ENCODE measurements at regions not wholly inside any gene's neighbourhood (a gene's known extent, or its start where the extent isn't known, plus 50 kb on each side); places are given as distances from the start of the nearest gene placed in this dataset.

DNA sequence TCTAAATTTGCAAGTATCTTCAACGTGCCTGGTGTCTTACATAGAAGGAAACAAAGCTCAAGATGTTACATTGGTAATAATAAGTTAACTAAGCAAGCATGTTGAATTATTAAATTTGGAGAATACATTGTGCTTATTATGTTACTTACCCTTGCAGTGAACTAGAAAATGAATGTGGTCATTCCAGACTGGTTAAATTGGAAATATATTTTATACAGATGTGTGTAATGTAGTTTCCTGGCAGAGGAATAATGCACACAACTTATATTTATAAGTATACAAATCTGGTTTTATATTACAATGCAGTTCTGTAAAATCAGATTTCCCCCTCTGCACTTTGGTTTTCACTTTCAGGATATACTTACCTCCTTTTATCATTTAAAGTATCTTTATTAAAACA lies 159.9 kb upstream of the SLIT2 start:
- TF ChIP-seq, protein P1, sequence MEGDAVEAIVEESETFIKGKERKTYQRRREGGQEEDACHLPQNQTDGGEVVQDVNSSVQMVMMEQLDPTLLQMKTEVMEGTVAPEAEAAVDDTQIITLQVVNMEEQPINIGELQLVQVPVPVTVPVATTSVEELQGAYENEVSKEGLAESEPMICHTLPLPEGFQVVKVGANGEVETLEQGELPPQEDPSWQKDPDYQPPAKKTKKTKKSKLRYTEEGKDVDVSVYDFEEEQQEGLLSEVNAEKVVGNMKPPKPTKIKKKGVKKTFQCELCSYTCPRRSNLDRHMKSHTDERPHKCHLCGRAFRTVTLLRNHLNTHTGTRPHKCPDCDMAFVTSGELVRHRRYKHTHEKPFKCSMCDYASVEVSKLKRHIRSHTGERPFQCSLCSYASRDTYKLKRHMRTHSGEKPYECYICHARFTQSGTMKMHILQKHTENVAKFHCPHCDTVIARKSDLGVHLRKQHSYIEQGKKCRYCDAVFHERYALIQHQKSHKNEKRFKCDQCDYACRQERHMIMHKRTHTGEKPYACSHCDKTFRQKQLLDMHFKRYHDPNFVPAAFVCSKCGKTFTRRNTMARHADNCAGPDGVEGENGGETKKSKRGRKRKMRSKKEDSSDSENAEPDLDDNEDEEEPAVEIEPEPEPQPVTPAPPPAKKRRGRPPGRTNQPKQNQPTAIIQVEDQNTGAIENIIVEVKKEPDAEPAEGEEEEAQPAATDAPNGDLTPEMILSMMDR (IDR thresholded peaks at IDR 0.05): no peak
- no peak for TF ChIP-seq POLR2A (IDR thresholded peaks at IDR 0.05)
- intact Hi-C loops (cut with DNase I): no loop called here
- Histone ChIP-seq H3K9me3 (no peaks in the 10 kb centered on the region), H3K27me3 (no peaks in the 10 kb centered on the region), H3K27ac (no peak overlapping the region), H3K4me3 (no peak overlapping the region), H3K4me1 (no peaks in the 10 kb centered on the region), H3K36me3 (no peaks in the 10 kb centered on the region)
- DNase-seq (no peak), ATAC-seq (no peak)
- WGBS, 4 donors: 54 to 71% (median 59%) methylated on average over 1 of the region's 1 CpG

DNA sequence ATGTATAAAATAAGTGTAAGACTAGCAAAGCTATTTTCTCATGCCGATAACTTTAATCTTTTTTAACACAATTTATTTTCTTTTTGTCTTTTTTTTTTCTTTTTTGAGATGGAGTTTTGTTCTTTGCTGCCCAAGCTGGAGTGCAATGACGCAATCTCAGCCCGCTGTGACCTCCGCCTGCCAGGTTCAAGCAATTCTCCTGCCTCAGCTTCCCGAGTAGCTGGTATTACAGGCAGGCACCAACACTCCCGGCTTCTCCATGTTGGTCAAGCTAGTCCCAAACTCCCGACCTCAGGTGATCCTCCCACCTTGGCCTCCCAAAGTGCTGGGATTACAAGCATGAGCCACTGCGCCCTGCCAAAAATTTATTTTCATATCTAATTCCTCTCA lies 164.2 kb upstream of the SLIT2 start:
- DNase-seq: no peak
- no peak overlapping the region for H3K4me3 ChIP-seq

DNA sequence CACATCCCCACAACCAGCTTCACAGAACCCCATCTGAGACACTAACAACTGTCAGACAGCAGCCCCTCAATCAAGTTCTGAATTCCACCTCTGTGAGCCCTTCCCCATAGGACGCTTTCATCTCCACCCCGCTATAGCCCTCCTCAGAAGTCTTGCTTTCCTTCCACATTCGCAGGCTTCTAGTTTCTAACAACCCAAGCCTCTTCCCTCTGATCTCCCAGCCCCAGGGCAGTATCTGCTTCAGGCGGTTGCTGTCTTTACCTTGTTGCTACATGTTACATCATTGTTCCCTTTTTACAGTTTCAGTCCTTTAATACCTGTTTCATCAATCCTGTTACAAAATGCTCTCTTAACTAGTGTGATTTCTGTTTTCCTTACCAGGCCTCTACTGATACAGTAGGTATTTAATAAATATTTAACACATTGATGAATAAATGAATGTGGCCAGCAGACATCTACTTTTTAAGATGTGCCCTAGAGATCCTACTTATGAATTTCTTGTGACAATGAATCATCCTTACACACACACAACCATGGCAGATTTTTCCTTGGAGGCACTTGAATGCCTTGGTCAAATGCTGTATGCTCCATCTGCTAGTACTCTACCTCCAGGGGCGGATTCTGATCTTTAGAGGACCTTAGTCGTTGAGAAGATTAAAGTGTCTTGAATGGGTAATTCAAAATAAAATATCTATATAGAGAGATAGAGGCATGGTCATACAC lies 164.7 kb upstream of the SLIT2 start:
- Histone ChIP-seq H3K27me3 (no peaks in the 10 kb centered on the region), H3K4me3 (no peak overlapping the region), H3K36me3 (no peaks in the 10 kb centered on the region), H3K27ac (no peak overlapping the region), H3K9me3 (no peaks in the 10 kb centered on the region), H3K4me1 (no peaks in the 10 kb centered on the region)
- TF ChIP-seq POLR2A (IDR thresholded peaks at IDR 0.05): no peak
- TF ChIP-seq, protein P1 (IDR thresholded peaks at IDR 0.05): no peak
- no peak for DNase-seq
- intact Hi-C loops (cut with DNase I): no loop called here
- no peak for ATAC-seq
- 81 to 91% (median 84%) methylated on average over 6 of the region's 6 CpGs for WGBS, 4 donors

More for the DNA sequence above, 164.2 kb upstream of the SLIT2 start:
- H3K9me3 ChIP-seq: no peaks in the 10 kb centered on the region
- TF ChIP-seq, protein P1 (IDR thresholded peaks at IDR 0.05): no peak
- TF ChIP-seq POLR2A (IDR thresholded peaks at IDR 0.05): no peak
- intact Hi-C loops (cut with DNase I): no loop called here
- no peaks in the 10 kb centered on the region for H3K27me3 ChIP-seq
- ATAC-seq: no peak
- no peaks in the 10 kb centered on the region for H3K4me1 ChIP-seq
- H3K36me3 ChIP-seq: no peaks in the 10 kb centered on the region
- 85 to 95% (median 91%) methylated on average over 8 of the region's 8 CpGs for WGBS, 4 donors
- no peak overlapping the region for H3K27ac ChIP-seq

DNA sequence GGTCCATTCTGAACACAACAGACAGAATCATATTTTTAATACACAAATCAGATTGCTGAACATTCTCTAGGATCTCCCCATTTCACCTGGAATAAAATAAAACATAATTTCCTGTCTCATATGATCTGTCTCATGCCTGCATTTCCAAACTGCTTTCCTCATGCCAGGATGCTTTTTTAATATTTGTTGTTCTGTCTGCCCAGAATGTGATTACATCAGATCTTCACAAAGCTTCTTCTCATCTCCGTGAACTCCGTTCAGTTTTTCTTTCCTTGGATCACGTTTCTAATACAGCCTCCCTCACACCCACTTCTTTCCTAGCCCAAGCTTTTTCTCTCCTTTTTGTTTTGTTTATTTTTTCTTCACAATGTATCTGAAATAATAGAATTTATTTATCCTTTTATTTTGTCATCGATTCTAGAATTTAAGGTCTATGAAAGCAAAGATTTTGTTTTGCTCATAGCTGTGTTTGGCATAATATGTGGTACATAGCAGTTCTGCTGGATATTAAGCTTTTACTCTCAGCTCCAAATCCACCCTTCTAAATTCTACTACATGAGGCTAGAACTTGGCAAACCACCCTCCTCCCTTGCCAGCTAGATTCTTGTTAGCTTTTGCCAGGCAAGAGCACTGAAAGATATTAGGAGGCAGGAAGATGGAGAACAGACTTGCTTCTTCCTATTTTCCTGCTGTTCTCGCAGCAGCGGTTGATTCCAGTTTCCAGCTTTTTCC lies 165.5 kb upstream of the SLIT2 start:
- intact Hi-C loops (cut with DNase I): no loop called here
- no peaks in the 10 kb centered on the region for H3K27me3 ChIP-seq
- no peak overlapping the region for H3K4me3 ChIP-seq
- no peak for ATAC-seq
- TF ChIP-seq POLR2A (IDR thresholded peaks at IDR 0.05): no peak
- TF ChIP-seq, protein P1 (IDR thresholded peaks at IDR 0.05): no peak
- DNase-seq: no peak
- H3K27ac ChIP-seq: no peak overlapping the region
- WGBS, 4 donors: 79 to 86% (median 83%) methylated on average over 6 of the region's 6 CpGs
- H3K36me3 ChIP-seq: no peaks in the 10 kb centered on the region
- no peaks in the 10 kb centered on the region for H3K4me1 ChIP-seq
- peaks cover 0 to 2% (median 0%) of the 10 kb centered on the region in 12 donors for H3K9me3 ChIP-seq

All from heart left ventricle (tissue), 16 donors.